Esophagus muscularis mucosa (tissue), 4 donors: ENCODE measurements at regions not wholly inside any gene's neighbourhood (a gene's known extent, or its start where the extent isn't known, plus 50 kb on each side); places are given as distances from the start of the nearest gene placed in this dataset.
"Not testable (repeated sequence)": the region's sequence is repeated elsewhere in the genome, so short reads cannot be mapped to it uniquely, and the experiment has no call there.

ENCODE experiments used
- DNase-seq: peaks from one replicate; pipeline ENCODE4 v3.0.0-alpha.2; 2017; ENCODE audit errors: extremely low spot score
- H3K27ac ChIP-seq, 4 donors: fragments of 200-600 bp; sonication (generic); replicated peaks in 1 of 4; 1 replicate in 3 of 4; 2 replicates in 1 of 4; pipeline ENCODE4 v1.5.1; 2016 to 2019; ENCODE audit warnings: mild to moderate bottlenecking in 1 of 4
- H3K27me3 ChIP-seq, 4 donors: fragments of 200-600 bp; sonication (generic); one replicate each; pipeline versions ENCODE4 v1.5.1 to v1.6.0; 2016 to 2019
- H3K36me3 ChIP-seq, 4 donors: fragments of 200-600 bp; sonication (generic); one replicate each; pipeline ENCODE4 v1.5.1; 2016 to 2019
- H3K4me1 ChIP-seq, 4 donors: fragments of 200-600 bp; sonication (generic); one replicate each; pipeline ENCODE4 v1.5.1; 2016 to 2019
- H3K4me3 ChIP-seq, 4 donors: fragments of 200-600 bp; sonication (generic); 1 replicate in 2 of 4; 2 replicates in 2 of 4; pipeline ENCODE4 v1.5.1; 2016 to 2019; ENCODE audit warnings: mild to moderate bottlenecking in 4 of 4, moderate library complexity in 1 of 4
- H3K9me3 ChIP-seq, 4 donors: fragments of 200-600 bp; sonication (generic); 1 replicate in 3 of 4; 2 replicates in 1 of 4; pipeline ENCODE4 v1.5.1; 2016 to 2019
- CTCF ChIP-seq, 3 experiments: fragments of 200-600 bp in 2 of 3; fragments of 450-650 bp in 1 of 3; sonication (generic) in 2 of 3; IDR thresholded peaks; one replicate each; pipeline ENCODE4 v1.5.1; 2017 to 2019; ENCODE audit warnings: antibody characterized with exemption in 3 of 3, mild to moderate bottlenecking in 2 of 3, moderate library complexity in 1 of 3
- EP300 ChIP-seq: sonication (generic); formaldehyde crosslinking; IDR thresholded peaks from one replicate; pipeline ENCODE4 v1.6.1; 2017; ENCODE audit warnings: antibody characterized with exemption
- POLR2A ChIP-seq: fragments of 450-650 bp; IDR thresholded peaks from one replicate; pipeline ENCODE4 v1.6.1; 2017; ENCODE audit warnings: antibody characterized with exemption, moderate library complexity, mild to moderate bottlenecking, low read depth
- POLR2AphosphoS5 ChIP-seq, 2 donors: sonication (generic); formaldehyde crosslinking; IDR thresholded peaks; one replicate each; pipeline ENCODE4 v1.6.1; 2017; ENCODE audit warnings: antibody characterized with exemption in 2 of 2
- WGBS: methylation state at CpG from one replicate; pipeline ENCODE4 v1.1.5; 2018; 5-methylcytosine and 5-hydroxymethylcytosine counted together
- intact Hi-C: fragments of 100-400 bp; cut with DNase I; formaldehyde crosslinking; loops from one replicate; pipeline ENCODE4 v1.15.1; 2023

GRCh38 chr13:37173214-37173613, 67.8 kb upstream of the CSNK1A1L start:
- no peak for TF ChIP-seq EP300
- no peak for TF ChIP-seq CTCF (IDR thresholded peaks at IDR 0.05)
- no peak for TF ChIP-seq POLR2AphosphoS5 (IDR thresholded peaks at IDR 0.05)
- no peak for TF ChIP-seq POLR2A
- Histone ChIP-seq H3K4me1 (no peaks in the 10 kb centered on the region), H3K27ac (no peak overlapping the region), H3K4me3 (no peak overlapping the region), H3K9me3 (no peaks in the 10 kb centered on the region), H3K36me3 (no peaks in the 10 kb centered on the region), H3K27me3 (no peaks in the 10 kb centered on the region)
- intact Hi-C loops, result no loop called here
- DNase-seq, result no peak
- WGBS, result 66% methylated on average over 3 of the region's 3 CpGs

GRCh38 chr13:37172226-37172625, 66.8 kb upstream of the CSNK1A1L start:
- intact Hi-C loops, H3K9me3 ChIP-seq, H3K27me3 ChIP-seq, DNase-seq, H3K4me3 ChIP-seq, H3K4me1 ChIP-seq, H3K27ac ChIP-seq, H3K36me3 ChIP-seq: not testable (repeated sequence)
- WGBS, result 87% methylated on average over 11 of the region's 11 CpGs

GRCh38 chr13:37168926-37169325, 63.5 kb upstream of the CSNK1A1L start:
- intact Hi-C loops, result no loop called here
- DNase-seq, result no peak
- H3K36me3 ChIP-seq, result no peaks in the 10 kb centered on the region
- no peak overlapping the region for H3K4me3 ChIP-seq
- H3K27ac ChIP-seq, result no peak overlapping the region
- H3K27me3 ChIP-seq, result no peaks in the 10 kb centered on the region
- no peaks in the 10 kb centered on the region for H3K4me1 ChIP-seq
- TF ChIP-seq EP300, result no peak
- no peak for TF ChIP-seq CTCF (IDR thresholded peaks at IDR 0.05)
- no peak for TF ChIP-seq POLR2A
- H3K9me3 ChIP-seq, result no peaks in the 10 kb centered on the region

GRCh38 chr13:37168151-37168550, 62.7 kb upstream of the CSNK1A1L start:
- 80% methylated on average over 3 of the region's 3 CpGs for WGBS
- DNase-seq, result no peak
- Histone ChIP-seq H3K9me3 (no peaks in the 10 kb centered on the region), H3K27ac (no peak overlapping the region), H3K4me1 (no peaks in the 10 kb centered on the region), H3K36me3 (no peaks in the 10 kb centered on the region), H3K27me3 (no peaks in the 10 kb centered on the region), H3K4me3 (no peak overlapping the region)
- intact Hi-C loops, result no loop called here
- TF ChIP-seq EP300 (no peak), CTCF (IDR thresholded peaks at IDR 0.05) (no peak), POLR2A (no peak), POLR2AphosphoS5 (IDR thresholded peaks at IDR 0.05) (no peak)

GRCh38 chr13:37164635-37165034, 59.2 kb upstream of the CSNK1A1L start:
- Histone ChIP-seq H3K4me3 (no peak overlapping the region), H3K9me3 (peaks cover 0 to 11% (median 7%) of the 10 kb centered on the region in 4 donors), H3K27ac (no peak overlapping the region), H3K36me3 (no peaks in the 10 kb centered on the region), H3K4me1 (no peaks in the 10 kb centered on the region), H3K27me3 (no peaks in the 10 kb centered on the region)
- no peak for DNase-seq
- intact Hi-C loops, result no loop called here
- no peak for TF ChIP-seq POLR2A
- no peak for TF ChIP-seq POLR2AphosphoS5 (IDR thresholded peaks at IDR 0.05)
- TF ChIP-seq EP300, result no peak
- TF ChIP-seq CTCF (IDR thresholded peaks at IDR 0.05), result no peak
- WGBS, result 100% methylated on average over 2 of the region's 2 CpGs
